Natural killer cell treated with Interleukin-12 subunit alpha and Interleukin-12 subunit beta and Interleukin-15 and Interleukin-18, amount 100 ng/mL, for 72 hours (primary cell): ENCODE measurements at regions not wholly inside any gene's neighbourhood (a gene's known extent, or its start where the extent isn't known, plus 50 kb on each side); places are given as distances from the start of the nearest gene placed in this dataset.

Experiments used
- ATAC-seq, 2 donors: fragments of 150-1000 bp; cut with Tn5 transposase in 1 of 2; sonication (Bioruptor Pico), chemical (Tn5 transposase) in 1 of 2; 2 replicates each; pipeline ENCODE4 v1.10.0; 2021
- DNase-seq: peaks from one replicate; pipeline ENCODE4 v3.0.0; 2022; ENCODE audit warnings: low spot score
- H3K27ac Mint-ChIP-seq, 2 donors: 1 replicate in 1 of 2; 2 replicates in 1 of 2; pipeline ENCODE4 v1.8.0; 2022; ENCODE audit warnings: mixed read lengths in 2 of 2, mild to moderate bottlenecking in 1 of 2, moderate library complexity in 1 of 2
- H3K27me3 Mint-ChIP-seq, 2 donors: 1 replicate in 1 of 2; 2 replicates in 1 of 2; pipeline ENCODE4 v1.8.0; 2022; ENCODE audit warnings: mixed read lengths in 2 of 2
- H3K36me3 Mint-ChIP-seq: one replicate; pipeline ENCODE4 v1.8.0; 2022; ENCODE audit warnings: mixed read lengths
- H3K4me1 Mint-ChIP-seq, 2 donors: 1 replicate in 1 of 2; 2 replicates in 1 of 2; pipeline ENCODE4 v1.8.0; 2022; ENCODE audit warnings: low read depth in 2 of 2, mixed read lengths in 2 of 2, mild to moderate bottlenecking in 1 of 2
- H3K4me3 Mint-ChIP-seq: one replicate; pipeline ENCODE4 v1.8.0; 2022; ENCODE audit warnings: mixed read lengths
- H3K9me3 Mint-ChIP-seq: 2 replicates; pipeline ENCODE4 v1.8.0; 2022; ENCODE audit warnings: mixed read lengths

DNA sequence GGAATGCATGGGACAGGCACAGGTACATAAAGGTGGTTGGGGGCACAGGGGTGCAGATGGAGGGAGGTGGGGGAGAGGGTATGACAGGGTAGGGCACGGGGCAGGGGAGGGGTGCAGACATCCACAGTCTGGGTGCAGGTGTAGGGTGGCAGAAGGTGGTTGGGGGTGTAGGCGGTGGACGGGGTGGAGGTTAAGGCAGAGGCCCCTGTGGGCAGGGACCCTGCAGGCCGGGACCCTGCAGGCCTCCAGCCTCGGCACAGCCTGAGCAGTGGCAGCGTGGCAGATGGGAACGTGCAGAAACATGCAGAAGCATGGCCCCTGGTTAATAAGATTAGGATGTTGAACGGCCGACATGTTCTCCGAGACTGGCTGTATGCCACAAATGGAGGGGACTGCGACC is 115.2 kb downstream of the RBFOX3 start:
- peaks cover 3% of the 10 kb centered on the region for H3K9me3 Mint-ChIP-seq
- H3K27me3 Mint-ChIP-seq: peaks cover 5 to 9% of the 10 kb centered on the region in 2 donors
- H3K4me1 Mint-ChIP-seq: peaks cover 0 to 3% of the 10 kb centered on the region in 2 donors
- ATAC-seq (no peak), DNase-seq (no peak)
- peaks cover 4% of the 10 kb centered on the region for H3K36me3 Mint-ChIP-seq
- H3K4me3 Mint-ChIP-seq: no peak overlapping the region
- H3K27ac Mint-ChIP-seq: no peak overlapping the region

DNA sequence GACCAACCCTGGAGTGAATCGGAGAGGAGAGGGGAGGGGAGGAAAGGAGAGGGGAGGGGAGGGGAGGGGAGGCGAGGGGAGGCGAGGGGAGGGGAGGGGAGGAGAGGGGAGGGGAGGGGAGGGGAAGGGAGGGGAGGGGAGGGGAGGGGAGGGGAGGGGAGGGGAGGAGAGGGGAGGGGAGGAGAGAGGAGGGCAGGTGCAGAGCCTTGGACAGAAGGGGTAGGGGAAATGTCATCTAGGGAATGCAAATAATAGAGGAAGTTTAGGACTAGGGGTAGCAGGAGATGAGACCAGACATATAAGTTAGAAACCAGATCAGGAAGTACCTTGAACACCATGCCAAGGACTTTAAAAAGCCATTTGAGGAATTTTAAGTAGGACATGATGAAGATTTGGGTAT is 119.8 kb downstream of the RBFOX3 start:
- H3K4me3 Mint-ChIP-seq: no peak overlapping the region

DNA sequence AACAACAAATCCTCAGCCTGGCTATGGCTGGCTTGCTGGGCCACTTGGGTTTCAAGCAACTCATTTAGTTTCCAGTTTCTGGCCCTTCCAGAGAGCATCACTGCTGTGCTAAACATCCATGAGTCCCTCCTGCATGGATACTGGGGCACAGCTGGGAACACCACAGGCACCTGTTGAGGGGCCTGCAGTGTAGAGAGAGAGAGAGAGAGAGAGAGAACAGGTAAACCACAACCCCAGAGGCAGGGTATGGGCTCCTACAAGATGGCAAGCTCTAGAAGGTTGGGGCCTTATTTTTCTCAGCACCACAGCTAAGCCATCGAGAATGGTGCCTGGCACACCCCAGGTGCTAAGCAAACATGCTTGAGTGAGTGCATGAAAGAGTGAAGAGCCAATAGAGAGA is 120.3 kb downstream of the RBFOX3 start:
- peaks cover 4% of the 10 kb centered on the region for H3K36me3 Mint-ChIP-seq
- no peak overlapping the region for H3K27ac Mint-ChIP-seq
- peaks cover 12 to 13% of the 10 kb centered on the region in 2 donors for H3K27me3 Mint-ChIP-seq
- H3K9me3 Mint-ChIP-seq: peaks cover 3% of the 10 kb centered on the region
- H3K4me1 Mint-ChIP-seq: peaks cover 0 to 2% of the 10 kb centered on the region in 2 donors
- no peak overlapping the region for H3K4me3 Mint-ChIP-seq
- no peak for DNase-seq
- no peak for ATAC-seq

More for the DNA sequence above, 119.8 kb downstream of the RBFOX3 start:
- no peak overlapping the region for H3K27ac Mint-ChIP-seq
- peaks cover 4% of the 10 kb centered on the region for H3K36me3 Mint-ChIP-seq
- peaks cover 0 to 2% of the 10 kb centered on the region in 2 donors for H3K4me1 Mint-ChIP-seq
- no peak for ATAC-seq
- peaks cover 3% of the 10 kb centered on the region for H3K9me3 Mint-ChIP-seq
- H3K27me3 Mint-ChIP-seq: peaks cover 12% of the 10 kb centered on the region in 2 donors
- DNase-seq: no peak

DNA sequence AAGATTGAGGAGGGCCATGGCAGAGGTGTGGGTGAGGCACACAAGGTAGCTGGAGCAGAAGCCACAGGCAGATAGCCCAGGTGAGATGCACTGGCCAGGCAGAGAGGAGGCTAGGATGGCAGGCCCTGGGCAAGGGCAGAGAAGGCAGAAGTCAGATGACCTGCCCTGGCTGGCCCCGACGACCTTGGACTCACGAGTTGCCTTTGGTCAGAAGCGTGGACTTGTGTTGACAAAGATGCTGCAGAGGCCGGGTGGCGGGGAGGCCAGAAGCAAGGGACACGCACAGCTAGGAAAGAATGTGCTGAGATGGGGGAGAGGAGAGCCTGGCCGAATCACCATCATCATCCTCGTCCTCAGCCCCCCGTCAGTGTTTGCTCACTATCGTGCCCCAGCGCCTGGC is 123.7 kb downstream of the RBFOX3 start:
- Mint-ChIP-seq H3K4me3 (no peak overlapping the region), H3K27me3 (peaks cover 23 to 35% of the 10 kb centered on the region in 2 donors), H3K4me1 (peaks cover 0 to 8% of the 10 kb centered on the region in 2 donors), H3K36me3 (no peaks in the 10 kb centered on the region), H3K27ac (no peak overlapping the region), H3K9me3 (no peaks in the 10 kb centered on the region)
- DNase-seq: no peak
- ATAC-seq: no peak

DNA sequence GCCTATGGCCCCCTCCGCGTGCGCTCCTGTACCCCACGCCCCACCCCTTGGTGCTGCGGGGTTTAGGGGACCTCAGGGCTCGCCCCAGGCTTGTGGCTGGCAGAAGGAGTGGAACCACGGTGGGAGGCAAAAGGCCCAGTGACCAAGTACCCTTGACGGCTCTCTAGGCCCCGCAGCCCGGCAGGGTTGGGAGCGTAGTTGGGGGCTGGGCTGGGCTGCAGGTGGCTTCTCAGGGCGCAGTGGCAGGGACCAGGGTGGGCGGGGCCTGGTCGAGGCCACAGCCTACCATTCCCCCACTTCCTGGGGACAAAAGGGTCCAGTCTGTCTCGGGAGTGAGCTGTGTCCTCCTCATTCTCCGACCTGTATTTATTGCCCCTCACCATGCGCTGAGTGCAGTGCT is 124.9 kb downstream of the RBFOX3 start:
- H3K36me3 Mint-ChIP-seq: no peaks in the 10 kb centered on the region
- H3K27ac Mint-ChIP-seq: no peak overlapping the region
- H3K4me3 Mint-ChIP-seq: no peak overlapping the region
- no peak for DNase-seq
- H3K4me1 Mint-ChIP-seq: peaks cover 0 to 8% of the 10 kb centered on the region in 2 donors
- no peaks in the 10 kb centered on the region for H3K9me3 Mint-ChIP-seq
- ATAC-seq: no peak
- peaks cover 21 to 35% of the 10 kb centered on the region in 2 donors for H3K27me3 Mint-ChIP-seq

DNA sequence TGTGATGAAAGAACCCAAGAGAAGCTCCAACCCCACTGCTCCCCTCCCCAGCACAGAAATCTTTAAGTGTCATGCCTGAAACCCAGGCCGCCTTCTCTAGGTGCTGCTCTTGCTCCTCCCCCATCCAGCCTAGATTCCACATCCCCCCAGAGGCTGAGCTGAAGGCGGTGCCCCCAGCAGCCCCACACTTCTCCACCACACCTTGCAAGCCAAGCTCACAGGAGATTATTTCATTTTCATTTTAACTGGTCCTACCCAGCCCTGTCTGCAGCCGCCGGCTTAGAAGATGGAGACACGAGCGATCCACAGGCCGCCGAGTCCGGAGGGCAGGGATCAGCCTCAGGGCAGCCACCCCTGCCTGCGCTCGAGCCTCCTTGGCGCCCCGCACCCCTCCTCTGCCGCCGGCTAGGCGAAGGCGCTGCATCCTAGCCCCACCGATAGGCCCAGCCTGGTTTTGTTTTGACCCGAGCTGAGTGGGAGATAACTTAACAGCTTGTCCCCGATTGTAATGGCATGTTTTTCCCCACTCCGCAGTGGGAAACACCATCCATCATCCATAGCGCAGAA is 125.3 kb downstream of the RBFOX3 start:
- Mint-ChIP-seq H3K27me3 (peaks cover 21 to 35% of the 10 kb centered on the region in 2 donors), H3K36me3 (no peaks in the 10 kb centered on the region), H3K4me3 (no peak overlapping the region), H3K27ac (no peak overlapping the region), H3K4me1 (peaks cover 0 to 8% of the 10 kb centered on the region in 2 donors), H3K9me3 (no peaks in the 10 kb centered on the region)
- DNase-seq: no peak
- no peak for ATAC-seq

DNA sequence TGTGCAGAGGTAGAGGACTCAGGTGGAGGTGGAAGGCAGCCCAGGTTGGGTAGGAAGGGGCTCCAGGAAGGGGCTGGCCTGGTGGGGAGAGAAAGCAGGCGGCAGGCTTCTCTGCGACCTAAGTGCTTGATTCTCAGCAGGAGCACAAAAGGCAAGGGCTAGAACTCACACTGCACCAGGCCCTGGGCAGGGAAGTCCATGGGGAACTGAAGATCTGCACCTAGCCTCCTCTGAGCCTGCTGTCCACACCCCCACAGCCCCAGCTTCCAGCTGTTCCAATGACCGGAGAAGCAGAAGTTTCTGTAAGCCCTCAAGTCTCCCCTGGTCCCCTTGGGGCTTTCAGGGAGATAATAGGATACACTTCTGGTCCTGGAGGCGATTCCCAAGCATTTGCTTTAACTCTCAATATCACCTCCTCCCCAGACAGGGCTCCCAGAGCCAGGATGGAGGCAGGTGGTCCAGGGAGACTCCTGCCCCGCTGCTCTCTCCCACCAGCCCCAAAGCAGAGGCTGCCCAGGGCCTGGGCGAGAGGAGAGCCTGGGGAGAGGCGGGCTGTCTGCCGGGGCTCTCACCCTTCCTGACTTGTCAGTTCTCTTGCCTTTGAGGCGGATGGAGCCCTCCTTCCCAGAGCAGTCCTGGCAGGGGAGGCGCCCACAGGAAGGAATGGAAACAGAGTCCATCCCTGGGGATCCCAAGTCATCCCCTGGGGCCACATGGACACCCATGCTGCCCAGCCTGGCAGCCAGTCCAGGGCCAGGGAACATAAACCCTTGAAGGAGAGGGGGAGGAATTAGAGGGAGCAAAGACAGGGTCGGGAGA is 126.0 kb downstream of the RBFOX3 start:
- Mint-ChIP-seq H3K36me3 (no peaks in the 10 kb centered on the region), H3K27me3 (peaks cover 21 to 35% of the 10 kb centered on the region in 2 donors), H3K4me3 (no peak overlapping the region), H3K9me3 (no peaks in the 10 kb centered on the region), H3K27ac (no peak overlapping the region), H3K4me1 (peaks cover 0 to 8% of the 10 kb centered on the region in 2 donors)
- no peak for ATAC-seq
- DNase-seq: no peak

DNA sequence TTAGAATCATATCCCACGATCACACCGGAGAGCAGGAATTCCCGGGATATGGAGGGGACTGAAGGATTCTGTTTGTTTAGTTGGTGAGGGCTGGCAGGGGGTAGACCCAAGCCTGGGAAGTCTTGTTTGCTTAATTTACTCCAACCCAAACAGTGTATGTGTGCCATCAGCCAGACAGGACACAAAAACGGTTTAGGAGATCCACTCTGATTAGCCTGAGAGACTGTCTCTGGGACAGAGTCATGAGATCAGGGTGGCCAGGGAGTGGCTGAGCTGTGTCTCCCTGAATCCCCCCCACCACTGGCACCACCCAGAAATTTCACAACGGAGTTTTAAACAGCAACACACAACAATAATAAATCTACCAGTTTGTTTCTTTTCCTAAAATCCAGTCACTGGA is 127.0 kb downstream of the RBFOX3 start:
- Mint-ChIP-seq H3K27ac (no peak overlapping the region), H3K4me1 (peaks cover 0 to 8% of the 10 kb centered on the region in 2 donors), H3K27me3 (peaks cover 18 to 35% of the 10 kb centered on the region in 2 donors), H3K36me3 (no peaks in the 10 kb centered on the region), H3K4me3 (no peak overlapping the region), H3K9me3 (no peaks in the 10 kb centered on the region)
- DNase-seq (no peak), ATAC-seq (no peak)

DNA sequence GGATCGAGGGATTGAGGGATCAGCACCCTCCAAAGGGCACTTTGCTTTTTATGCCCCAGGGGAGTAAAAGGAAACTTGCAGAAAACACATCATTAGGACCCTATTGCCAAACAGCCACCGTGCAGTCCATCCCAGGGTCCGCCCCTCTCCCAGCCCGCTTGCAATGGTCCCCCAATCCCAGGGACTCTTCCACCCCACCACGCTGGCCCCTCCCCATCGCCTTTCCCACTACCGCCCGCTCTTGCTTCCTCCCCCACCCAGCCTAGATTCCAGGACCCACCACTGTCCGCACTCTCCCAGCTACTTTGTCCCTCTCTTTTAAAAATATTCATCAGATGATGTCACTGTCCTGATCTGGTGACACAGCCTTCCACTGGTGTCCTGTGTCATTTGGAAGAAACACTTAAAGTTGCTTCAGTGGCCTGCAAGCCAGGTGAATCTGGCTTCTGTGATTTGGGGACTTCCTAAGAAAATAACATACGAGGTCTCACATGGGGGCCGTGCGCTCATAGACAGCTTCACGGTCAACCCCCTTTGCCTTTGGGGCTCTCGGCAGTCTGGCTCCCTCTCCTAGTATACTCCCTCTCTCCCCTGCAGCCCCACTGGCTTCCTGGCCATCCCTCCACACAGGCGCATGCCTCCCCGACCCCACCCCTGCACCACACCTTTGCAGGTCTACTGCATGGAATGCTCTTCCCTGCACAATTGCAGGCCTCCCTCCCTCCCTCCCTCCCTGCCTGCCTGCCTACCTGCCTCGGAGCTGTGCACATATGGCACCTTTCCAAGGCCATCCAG is 127.9 kb downstream of the RBFOX3 start:
- DNase-seq: no peak
- H3K27me3 Mint-ChIP-seq: peaks cover 18 to 35% of the 10 kb centered on the region in 2 donors
- H3K36me3 Mint-ChIP-seq: no peaks in the 10 kb centered on the region
- no peaks in the 10 kb centered on the region for H3K9me3 Mint-ChIP-seq
- H3K4me3 Mint-ChIP-seq: no peak overlapping the region
- ATAC-seq: no peak
- no peak overlapping the region for H3K27ac Mint-ChIP-seq
- H3K4me1 Mint-ChIP-seq: peaks cover 0 to 8% of the 10 kb centered on the region in 2 donors

DNA sequence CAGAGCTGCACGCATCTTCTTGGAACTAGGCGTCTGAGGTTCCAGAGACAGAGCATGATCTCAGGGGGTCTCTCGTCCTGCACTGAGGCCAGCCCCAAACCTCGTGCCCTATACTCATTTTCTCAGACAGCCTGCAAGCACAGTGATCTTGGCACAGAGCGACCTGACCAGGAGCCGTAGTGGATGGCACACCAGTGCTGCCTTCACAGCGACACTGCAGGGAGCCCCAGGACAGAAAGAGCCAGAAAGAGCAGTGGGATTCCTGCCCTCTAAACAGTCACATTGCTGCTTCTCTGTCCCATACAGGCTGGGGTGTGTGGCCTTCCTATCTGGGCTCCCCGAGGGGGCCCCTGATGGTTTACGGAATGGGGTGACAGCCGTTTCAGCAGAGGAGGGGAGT is 131.0 kb downstream of the RBFOX3 start:
- DNase-seq: no peak
- ATAC-seq: no peak
- Mint-ChIP-seq H3K27me3 (peaks cover 20 to 32% of the 10 kb centered on the region in 2 donors), H3K4me1 (no peaks in the 10 kb centered on the region), H3K27ac (no peak overlapping the region), H3K9me3 (no peaks in the 10 kb centered on the region), H3K36me3 (no peaks in the 10 kb centered on the region), H3K4me3 (no peak overlapping the region)

DNA sequence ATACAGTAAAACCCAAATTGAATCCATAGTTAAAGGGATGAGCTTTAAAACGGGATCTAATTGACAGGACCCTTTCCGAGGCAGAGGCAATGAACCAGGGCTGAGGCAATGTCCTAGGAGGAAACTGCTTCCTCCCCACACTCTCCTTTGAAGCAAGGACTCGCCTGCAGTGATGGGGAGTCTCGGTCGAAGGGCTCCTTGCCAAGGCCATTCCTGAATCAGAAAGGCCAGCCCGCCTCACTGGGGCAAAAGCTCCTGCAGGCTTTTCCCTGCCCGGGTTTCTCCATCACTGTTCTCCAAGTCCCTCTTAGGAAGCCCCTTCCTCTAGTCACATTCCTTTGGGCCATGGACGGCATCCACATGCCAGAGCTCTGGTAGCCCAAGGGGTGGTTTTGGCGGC is 132.0 kb downstream of the RBFOX3 start:
- no peaks in the 10 kb centered on the region for H3K36me3 Mint-ChIP-seq
- H3K4me3 Mint-ChIP-seq: no peak overlapping the region
- peaks cover 18 to 31% of the 10 kb centered on the region in 2 donors for H3K27me3 Mint-ChIP-seq
- H3K27ac Mint-ChIP-seq: no peak overlapping the region
- ATAC-seq (no peak), DNase-seq (no peak)
- no peaks in the 10 kb centered on the region for H3K4me1 Mint-ChIP-seq
- no peaks in the 10 kb centered on the region for H3K9me3 Mint-ChIP-seq

DNA sequence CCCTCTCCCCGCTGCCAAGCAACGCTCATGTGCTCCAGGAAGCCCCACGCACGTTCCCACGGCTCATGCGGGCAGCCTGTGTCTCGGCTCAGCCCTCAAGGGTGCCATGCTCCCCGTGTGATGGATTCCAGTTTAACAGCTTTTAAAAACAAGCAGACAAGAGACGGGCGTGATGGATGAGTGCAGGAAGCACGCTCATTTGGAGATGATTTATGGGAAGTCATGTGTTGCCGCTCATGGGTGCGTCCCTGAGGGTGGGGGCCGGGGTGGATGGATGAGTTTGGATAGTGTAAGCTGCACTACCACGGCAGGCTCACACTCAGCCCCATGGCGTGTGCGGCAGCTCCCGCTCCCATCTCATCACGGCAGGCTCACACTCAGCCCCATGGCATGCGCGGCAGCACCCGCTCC is 132.8 kb downstream of the RBFOX3 start:
- peak in 1 of 2 donors; percentile 24 for ATAC-seq
- Mint-ChIP-seq H3K27me3 (peaks cover 21 to 30% of the 10 kb centered on the region in 2 donors), H3K9me3 (no peaks in the 10 kb centered on the region), H3K4me1 (no peaks in the 10 kb centered on the region), H3K4me3 (no peak overlapping the region), H3K27ac (no peak overlapping the region), H3K36me3 (no peaks in the 10 kb centered on the region)
- DNase-seq: no peak

DNA sequence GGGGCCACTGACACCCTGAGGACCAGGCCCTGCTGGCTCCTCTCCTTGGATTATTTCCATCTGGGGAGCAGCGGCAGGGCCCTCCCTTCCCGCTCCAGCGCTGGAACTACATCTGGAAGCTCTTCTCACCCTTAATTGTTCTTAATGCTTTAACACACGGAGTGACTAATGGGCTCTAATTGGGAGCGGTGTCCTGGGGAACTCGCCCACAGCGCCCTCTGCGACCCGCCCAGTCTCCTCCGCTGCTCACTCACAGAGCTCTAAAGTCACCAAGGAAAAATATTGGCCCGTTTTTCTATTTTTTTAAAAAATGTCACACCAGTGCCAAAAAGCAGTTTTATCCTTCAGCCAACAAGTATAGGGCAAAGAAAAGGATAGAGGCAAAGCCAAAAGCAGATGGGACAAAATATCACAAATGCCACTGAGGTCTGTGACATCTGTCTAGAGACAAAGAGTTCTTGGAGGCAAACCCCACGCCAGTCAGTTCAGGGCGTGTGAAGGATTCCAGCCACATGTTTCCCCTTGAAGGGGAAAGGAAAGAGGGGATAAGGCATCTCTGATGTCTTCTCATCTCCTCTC is 134.7 kb downstream of the RBFOX3 start:
- no peak overlapping the region for H3K27ac Mint-ChIP-seq
- peaks cover 18 to 22% of the 10 kb centered on the region in 2 donors for H3K27me3 Mint-ChIP-seq
- H3K4me1 Mint-ChIP-seq: no peaks in the 10 kb centered on the region
- H3K9me3 Mint-ChIP-seq: no peaks in the 10 kb centered on the region
- no peak overlapping the region for H3K4me3 Mint-ChIP-seq
- DNase-seq: no peak
- no peaks in the 10 kb centered on the region for H3K36me3 Mint-ChIP-seq
- ATAC-seq: no peak
